ENCODE measurements at regions not wholly inside any gene's neighbourhood (a gene's known extent, or its start where the extent isn't known, plus 50 kb on each side); places are given as distances from the start of the nearest gene placed in this dataset.

GRCh38 chr4:12778706-12779105, 705.4 kb downstream of the RAB28 start:
- no CpG with 5 or more reads among the region's 4 CpGs for WGBS, 2 experiments (ENCODE audit: extremely low coverage in 2 of 2, insufficient read length in 1 of 2)
- ATAC-seq (ENCODE audit: low read depth) (no peak), DNase-seq (no peak)
- intact Hi-C loops (cut with micrococcal nuclease) = no loop called here
- POLR2A ChIA-PET (ENCODE audit: unreplicated experiment) = no interaction called here
- no TSS peak for BruUV-seq (replicated peaks)
- Histone ChIP-seq H2AK5ac (ENCODE audit: low read depth, low read length) (no peak overlapping the region), H3K23ac (ENCODE audit: low read depth, low read length) (no peak overlapping the region), H3K18ac (ENCODE audit: low read depth, low read length) (no peak overlapping the region), H3K4me1 (ENCODE audit: control insufficient read depth, insufficient read depth, low read length) (no peaks in the 10 kb centered on the region), H3K4me2 (ENCODE audit: low read depth, low read length) (no peak overlapping the region), H2AK9ac (replicated peaks; ENCODE audit: low read depth, low read length, poor library complexity) (no peak overlapping the region), H3K79me1 (ENCODE audit: low read depth in 1 of 2, low read length in 2 of 2) (no peaks in the 10 kb centered on the region), H3K27me3 (ENCODE audit: control insufficient read depth, insufficient read depth, low read length) (no peaks in the 10 kb centered on the region), H4K20me1 (ENCODE audit: insufficient read depth, low read length) (no peaks in the 10 kb centered on the region), H3K56ac (ENCODE audit: extremely low read depth, insufficient read depth, low read length) (no peak overlapping the region), H2AFZ (replicated peaks; ENCODE audit: low read length, poor library complexity) (no peak overlapping the region), H2BK15ac (ENCODE audit: low read depth, low read length) (no peak overlapping the region), H3K36me3 (ENCODE audit: control insufficient read depth, insufficient read depth, low read length) (no peaks in the 10 kb centered on the region), H3K4ac (ENCODE audit: low read depth, low read length) (no peak overlapping the region), H3K9me3 (ENCODE audit: control insufficient read depth, insufficient read depth, low read length) (peaks cover 3% of the 10 kb centered on the region), H3K27ac (ENCODE audit: insufficient read depth, low read length) (no peak overlapping the region), H3K9me1 (ENCODE audit: insufficient read depth, low read length) (no peaks in the 10 kb centered on the region), H4K91ac (ENCODE audit: insufficient read depth, low read depth, low read length) (no peak overlapping the region), H3K14ac (replicated peaks; ENCODE audit: low read depth, low read length) (no peak overlapping the region), H2BK120ac (ENCODE audit: low read depth, low read length) (no peak overlapping the region), H3K4me3 (ENCODE audit: insufficient read depth, low read depth, low read length) (no peak overlapping the region), H2BK20ac (ENCODE audit: low read depth, low read length) (no peak overlapping the region), H4K8ac (ENCODE audit: low read depth in 2 of 2, low read length in 2 of 2) (no peak overlapping the region), H2BK5ac (ENCODE audit: low read depth, low read length, poor library complexity, severe bottlenecking) (no peak overlapping the region), H3K9ac (ENCODE audit: low read depth, low read length) (no peak overlapping the region), H4K5ac (ENCODE audit: low read depth, low read length) (no peak overlapping the region)
- TF ChIP-seq CEBPB (IDR thresholded peaks at IDR 0.05; ENCODE audit: low read depth, low read length) = no peak
- no peak for TF ChIP-seq POLR2A (IDR thresholded peaks at IDR 0.05; ENCODE audit: low read depth, low read length)
- no peak for TF ChIP-seq USF2 (IDR thresholded peaks at IDR 0.05; ENCODE audit: low read depth, low read length)
- no peak for TF ChIP-seq RAD21 (IDR thresholded peaks at IDR 0.05; ENCODE audit: low read length)
- in situ Hi-C loops (cut with MboI; ENCODE audit: low sequenced_read_pairs) = no loop called here
- CTCF ChIA-PET = no interaction called here
- dilution Hi-C loops (cut with HindIII; ENCODE audit: low sequenced_read_pairs, unreplicated experiment) = no loop called here
